HG03025 (cell line): ENCODE measurements at regions not wholly inside any gene's neighbourhood (a gene's known extent, or its start where the extent isn't known, plus 50 kb on each side); places are given as distances from the start of the nearest gene placed in this dataset.

Experiments
- ATAC-seq: cut with Tn5 transposase; IDR thresholded peaks from one replicate; pipeline ENCODE4 v1.9.1; 2021; ENCODE audit warnings: mild to moderate bottlenecking, moderate library complexity; ENCODE audit not compliant: unreplicated experiment, low FRiP score

- ATAC-seq, result no peak
Observed at GRCh38 chr13:77386880-77387606, 60.1 kb upstream of the MYCBP2 start.

- ATAC-seq, result no peak
Observed at GRCh38 chr13:77386046-77386445, 59.2 kb upstream of the MYCBP2 start.

- no peak for ATAC-seq
Observed at GRCh38 chr13:77384999-77385398, 58.1 kb upstream of the MYCBP2 start.

- no peak for ATAC-seq
Observed at GRCh38 chr13:77383097-77383496, 56.2 kb upstream of the MYCBP2 start.

GRCh38 chr13:77381059-77381458, 54.2 kb upstream of the MYCBP2 start:
- no peak for ATAC-seq

- no peak for ATAC-seq
Observed at GRCh38 chr13:77379508-77379907, 52.6 kb upstream of the MYCBP2 start.

GRCh38 chr13:77378662-77379061, 51.8 kb upstream of the MYCBP2 start:
- ATAC-seq, result no peak

GRCh38 chr13:77377016-77377415, 50.1 kb upstream of the MYCBP2 start:
- no peak for ATAC-seq
